GM12878 (cell line): ENCODE measurements at regions not wholly inside any gene's neighbourhood (a gene's known extent, or its start where the extent isn't known, plus 50 kb on each side); places are given as distances from the start of the nearest gene placed in this dataset.

ENCODE experiments used
- ATAC-seq: fragments of 200-7000 bp; cut with Tn5 transposase; 3 replicates; pipeline ENCODE4 v1.9.1; 2020; ENCODE audit warnings: mild to moderate bottlenecking, moderate library complexity
- BruUV-seq: library from RNA; stranded (reverse); fragments of 400-500 nt; replicated peaks from 2 replicates; lab custom pipeline; 2021; lab: Mats Ljungman, UMichigan
- CTCF ChIA-PET: fragments of 300-600 bp; sonication (Branson Sonifier 250); formaldehyde crosslinking; extraction: SDS; loops from one replicate; lab custom pipeline; 2021; ENCODE audit warnings: inconsistent platforms; lab: Yijun Ruan, JAX
- POLR2A ChIA-PET: fragments of 350-600 bp; formaldehyde crosslinking; extraction: SDS; loops from one replicate; lab custom pipeline; 2021; ENCODE audit warnings: inconsistent platforms; lab: Charles Lee
- RAD21 ChIA-PET: fragments of 300-600 bp; sonication (Branson Sonifier 250); formaldehyde crosslinking; loops from one replicate; lab custom pipeline; 2023; ENCODE audit warnings: antibody characterized with exemption; ENCODE audit not compliant: unreplicated experiment; lab: Charles Lee
- SMC1A ChIA-PET: fragments of 300-600 bp; sonication (Branson Sonifier 250); formaldehyde crosslinking; loops from one replicate; lab custom pipeline; 2023; ENCODE audit not compliant: unreplicated experiment, uncharacterized antibody; lab: Charles Lee
- DNase-seq: peaks from one replicate; pipeline ENCODE4 v3.0.0-alpha.2; 2011; ENCODE audit warnings: low read depth, low spot score
- FAIRE-seq: peaks from 3 replicates; lab custom pipeline; 2011; peaks lifted over from hg19 to GRCh38; lab: Jason Lieb, UNC
- H2AFZ ChIP-seq: 2 replicates; pipeline ENCODE4 v1.6.0; 2011; ENCODE audit warnings: low read depth, low read length, control low read depth; ENCODE audit not compliant: control insufficient read depth
- H3K27ac ChIP-seq: 2 replicates; pipeline ENCODE4 v1.5.1; 2011; ENCODE audit warnings: control low read depth; ENCODE audit not compliant: control insufficient read depth, insufficient read depth
- H3K27me3 ChIP-seq, 2 experiments: replicated peaks in 1 of 2; 2 replicates each; pipeline versions ENCODE4 v1.6.0 to v1.6.1; 2011; ENCODE audit warnings: low read length in 1 of 2; ENCODE audit not compliant: control insufficient read depth in 2 of 2, insufficient read depth in 2 of 2
- H3K36me3 ChIP-seq, 2 experiments: 2 replicates each; pipeline ENCODE4 v1.5.1; 2011; ENCODE audit warnings: low read length in 1 of 2; ENCODE audit not compliant: control insufficient read depth in 2 of 2, insufficient read depth in 2 of 2
- H3K4me1 ChIP-seq: 2 replicates; pipeline ENCODE4 v1.6.1; 2011; ENCODE audit warnings: mild to moderate bottlenecking, low read length, moderate library complexity, mixed read lengths; ENCODE audit not compliant: control insufficient read depth, insufficient read depth
- H3K4me2 ChIP-seq: 2 replicates; pipeline ENCODE4 v1.6.0; 2011; ENCODE audit warnings: control low read depth; ENCODE audit not compliant: control insufficient read depth, insufficient read depth
- H3K4me3 ChIP-seq: fragments of 200-600 bp; sonication (generic); 2 replicates; pipeline ENCODE4 v1.5.1; 2016
- H3K79me2 ChIP-seq: 2 replicates; pipeline ENCODE4 v1.6.0; 2011; ENCODE audit warnings: low read length; ENCODE audit not compliant: control insufficient read depth, insufficient read depth
- H3K9ac ChIP-seq: 2 replicates; pipeline ENCODE4 v1.8.0; 2011; ENCODE audit warnings: low read length, control low read depth, mixed read lengths; ENCODE audit not compliant: control insufficient read depth, insufficient read depth
- H3K9me3 ChIP-seq: replicated peaks from 3 replicates; pipeline ENCODE4 v1.5.1; 2011; ENCODE audit warnings: mild to moderate bottlenecking, low read length; ENCODE audit not compliant: control insufficient read depth, insufficient read depth
- H4K20me1 ChIP-seq: 2 replicates; pipeline ENCODE4 v1.6.0; 2011; ENCODE audit not compliant: control insufficient read depth, insufficient read depth
- ATF2 ChIP-seq: IDR thresholded peaks from 2 replicates; pipeline ENCODE4 v1.6.1; 2012; ENCODE audit warnings: low read length, inconsistent platforms
- BHLHE40 ChIP-seq, 2 experiments: fragments of 450-650 bp in 1 of 2; IDR thresholded peaks; 2 replicates each; pipeline ENCODE4 v1.6.1; 2011 to 2017; ENCODE audit warnings: low read depth in 2 of 2, borderline replicate concordance in 1 of 2, improper control_type of control experiment in 1 of 2, low read length in 1 of 2, mild to moderate bottlenecking in 1 of 2
- FOS ChIP-seq: IDR thresholded peaks from 3 replicates; pipeline ENCODE4 v1.6.1; 2011; ENCODE audit warnings: borderline replicate concordance; ENCODE audit not compliant: insufficient read length; ENCODE audit errors: extremely low read depth
- HDAC2 ChIP-seq: fragments of 200-600 bp; sonication (generic); IDR thresholded peaks from 2 replicates; pipeline ENCODE4 v1.6.1; 2017
- IKZF2 ChIP-seq, 2 experiments: fragments of 450-650 bp; IDR thresholded peaks; 2 replicates each; pipeline ENCODE4 v1.6.1; 2017; ENCODE audit warnings: mild to moderate bottlenecking in 2 of 2, moderate library complexity in 2 of 2
- PAX8 ChIP-seq: fragments of 450-650 bp; IDR thresholded peaks from 2 replicates; pipeline ENCODE4 v1.6.1; 2017; ENCODE audit warnings: mild to moderate bottlenecking, moderate library complexity
- SP1 ChIP-seq: IDR thresholded peaks from one replicate; pipeline ENCODE4 v1.6.1; 2011; ENCODE audit warnings: low read depth, low read length
- USF1 ChIP-seq: IDR thresholded peaks from 2 replicates; pipeline ENCODE4 v1.6.1; 2011; ENCODE audit warnings: borderline replicate concordance, low read depth, mild to moderate bottlenecking, moderate library complexity, mixed read lengths, low read length; ENCODE audit not compliant: insufficient read depth; ENCODE audit errors: extremely low read length
- in situ Hi-C: fragments of 300-500 bp; cut with MboI; formaldehyde crosslinking; loops from 9 replicates; pipeline ENCODE4 v1.14.3; 2018; ENCODE audit warnings: mixed read lengths
- intact Hi-C: fragments of 100-400 bp; cut with micrococcal nuclease; formaldehyde crosslinking; loops from one replicate; pipeline ENCODE4 v1.14.2; 2022; ENCODE audit not compliant: unreplicated experiment

GRCh38 chrX:117707948-117708743, 408.5 kb downstream of the KLHL13 start (continued):
- no peak for TF ChIP-seq USF1
- no peak for TF ChIP-seq IKZF2 (IDR thresholded peaks at IDR 0.05)
- TF ChIP-seq, all 136 proteins: peak for 0

GRCh38 chrX:117701050-117701449, 415.6 kb downstream of the KLHL13 start:
- in situ Hi-C loops (no loop called here), intact Hi-C loops (no loop called here)
- Histone ChIP-seq H3K4me2 (no peak overlapping the region), H4K20me1 (no peaks in the 10 kb centered on the region), H3K9ac (no peak overlapping the region), H3K4me3 (no peak overlapping the region), H3K79me2 (no peaks in the 10 kb centered on the region), H3K27me3 (no peaks in the 10 kb centered on the region), H3K36me3 (no peaks in the 10 kb centered on the region), H3K9me3 (no peaks in the 10 kb centered on the region), H2AFZ (no peak overlapping the region), H3K27ac (no peak overlapping the region), H3K4me1 (no peaks in the 10 kb centered on the region)
- ATAC-seq (no peak), DNase-seq (no peak), FAIRE-seq (no peak)
- ChIA-PET CTCF (no interaction called here), SMC1A (no interaction called here), RAD21 (no interaction called here), POLR2A (no interaction called here)
- TF ChIP-seq HDAC2 (no peak), ATF2 (no peak), PAX8 (no peak), BHLHE40 (IDR thresholded peaks at IDR 0.05; ENCODE audit: borderline replicate concordance in 1 of 2, low read depth in 2 of 2, low read length in 1 of 2) (no peak), SP1 (no peak), FOS (no peak)
- no TSS peak for BruUV-seq
